Suppressor macrophage (primary cell): ENCODE measurements at regions not wholly inside any gene's neighbourhood (a gene's known extent, or its start where the extent isn't known, plus 50 kb on each side); places are given as distances from the start of the nearest gene placed in this dataset.

Experiments
- DNase-seq, 4 experiments: peaks; one replicate each; pipeline ENCODE4 v3.0.0-alpha.2; 2020 to 2022

GRCh38 chr2:123958011-123958410 lies 67.1 kb upstream of the CNTNAP5 start:
- no peak for DNase-seq

GRCh38 chr2:123961576-123961975 lies 63.5 kb upstream of the CNTNAP5 start:
- no peak for DNase-seq

- DNase-seq = no peak
Measured at GRCh38 chr2:123971564-123972318, 53.3 kb upstream of the CNTNAP5 start.
